ENCODE measurements at regions not wholly inside any gene's neighbourhood (a gene's known extent, or its start where the extent isn't known, plus 50 kb on each side); places are given as distances from the start of the nearest gene placed in this dataset.

DNA sequence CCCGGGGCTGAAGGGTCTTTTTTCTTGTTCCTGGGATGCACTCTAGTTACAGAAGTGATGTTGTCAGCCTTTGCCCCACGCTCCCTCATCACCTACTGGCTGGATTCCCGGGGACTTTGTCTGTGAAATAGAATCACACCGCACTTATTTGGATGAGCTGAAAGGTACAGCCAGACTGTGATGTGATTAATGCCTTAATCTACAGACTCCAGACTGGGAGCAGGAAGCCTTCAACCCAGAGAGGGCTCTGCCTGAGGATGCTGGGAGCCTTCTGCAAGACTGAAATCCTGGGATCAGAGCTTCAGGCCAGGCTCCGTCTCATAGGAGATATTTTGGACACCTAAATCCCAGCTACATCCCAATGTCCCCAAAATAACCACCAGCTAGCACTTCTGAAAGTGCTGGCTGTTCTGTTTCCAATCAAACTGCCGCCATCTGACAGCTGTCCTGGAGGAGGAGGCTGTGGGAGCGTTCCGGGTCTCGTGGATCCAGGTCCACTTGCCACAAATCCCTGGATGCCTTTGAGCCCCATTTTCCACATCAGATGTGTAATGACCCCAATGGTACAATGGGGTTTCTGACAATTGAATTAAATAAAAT is 688.5 kb downstream of the TBC1D22A start:
- no peak for FAIRE-seq
- no peak for DNase-seq (ENCODE audit: insufficient read length, low spot score)
- TF ChIP-seq, protein P1, sequence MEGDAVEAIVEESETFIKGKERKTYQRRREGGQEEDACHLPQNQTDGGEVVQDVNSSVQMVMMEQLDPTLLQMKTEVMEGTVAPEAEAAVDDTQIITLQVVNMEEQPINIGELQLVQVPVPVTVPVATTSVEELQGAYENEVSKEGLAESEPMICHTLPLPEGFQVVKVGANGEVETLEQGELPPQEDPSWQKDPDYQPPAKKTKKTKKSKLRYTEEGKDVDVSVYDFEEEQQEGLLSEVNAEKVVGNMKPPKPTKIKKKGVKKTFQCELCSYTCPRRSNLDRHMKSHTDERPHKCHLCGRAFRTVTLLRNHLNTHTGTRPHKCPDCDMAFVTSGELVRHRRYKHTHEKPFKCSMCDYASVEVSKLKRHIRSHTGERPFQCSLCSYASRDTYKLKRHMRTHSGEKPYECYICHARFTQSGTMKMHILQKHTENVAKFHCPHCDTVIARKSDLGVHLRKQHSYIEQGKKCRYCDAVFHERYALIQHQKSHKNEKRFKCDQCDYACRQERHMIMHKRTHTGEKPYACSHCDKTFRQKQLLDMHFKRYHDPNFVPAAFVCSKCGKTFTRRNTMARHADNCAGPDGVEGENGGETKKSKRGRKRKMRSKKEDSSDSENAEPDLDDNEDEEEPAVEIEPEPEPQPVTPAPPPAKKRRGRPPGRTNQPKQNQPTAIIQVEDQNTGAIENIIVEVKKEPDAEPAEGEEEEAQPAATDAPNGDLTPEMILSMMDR (IDR thresholded peaks at IDR 0.05; ENCODE audit: insufficient read depth, missing control alignments), result no peak

DNA sequence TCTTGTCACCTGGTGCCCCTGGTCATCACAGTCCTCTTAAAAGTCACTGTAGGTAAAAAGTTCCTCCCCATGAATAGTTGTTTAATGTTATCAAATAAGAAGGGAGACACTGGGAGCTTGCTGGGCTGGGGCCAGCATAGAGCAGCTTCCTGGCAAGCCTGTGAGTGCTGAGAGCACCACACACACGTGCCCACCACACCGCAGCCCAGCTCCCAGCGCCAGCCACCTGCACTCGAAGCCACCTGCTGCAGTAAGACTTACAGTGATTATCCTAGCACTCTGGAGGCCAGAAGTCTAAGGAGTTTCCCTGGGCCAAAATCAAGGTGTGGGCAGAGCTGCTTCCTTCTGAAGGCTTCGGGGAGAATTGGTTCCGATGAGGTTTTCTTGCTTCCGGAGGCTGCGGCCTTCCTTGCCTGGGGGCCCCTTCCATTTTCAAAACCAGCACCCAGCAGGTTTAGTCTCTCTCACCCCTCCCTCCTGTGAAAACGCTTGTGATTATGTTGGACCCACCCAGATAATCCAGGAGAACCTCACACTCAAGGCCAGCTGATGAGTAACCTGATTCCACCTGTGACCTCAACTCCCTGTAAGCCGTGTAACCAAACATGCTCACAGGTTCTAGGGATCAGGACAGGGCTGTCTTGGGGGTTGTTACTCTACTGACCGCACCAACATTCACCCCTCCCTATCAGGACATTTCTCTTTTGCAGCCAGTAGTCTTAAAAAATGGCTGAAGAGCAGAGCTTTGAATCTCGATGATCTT is 687.2 kb downstream of the TBC1D22A start:
- FAIRE-seq, result no peak

DNA sequence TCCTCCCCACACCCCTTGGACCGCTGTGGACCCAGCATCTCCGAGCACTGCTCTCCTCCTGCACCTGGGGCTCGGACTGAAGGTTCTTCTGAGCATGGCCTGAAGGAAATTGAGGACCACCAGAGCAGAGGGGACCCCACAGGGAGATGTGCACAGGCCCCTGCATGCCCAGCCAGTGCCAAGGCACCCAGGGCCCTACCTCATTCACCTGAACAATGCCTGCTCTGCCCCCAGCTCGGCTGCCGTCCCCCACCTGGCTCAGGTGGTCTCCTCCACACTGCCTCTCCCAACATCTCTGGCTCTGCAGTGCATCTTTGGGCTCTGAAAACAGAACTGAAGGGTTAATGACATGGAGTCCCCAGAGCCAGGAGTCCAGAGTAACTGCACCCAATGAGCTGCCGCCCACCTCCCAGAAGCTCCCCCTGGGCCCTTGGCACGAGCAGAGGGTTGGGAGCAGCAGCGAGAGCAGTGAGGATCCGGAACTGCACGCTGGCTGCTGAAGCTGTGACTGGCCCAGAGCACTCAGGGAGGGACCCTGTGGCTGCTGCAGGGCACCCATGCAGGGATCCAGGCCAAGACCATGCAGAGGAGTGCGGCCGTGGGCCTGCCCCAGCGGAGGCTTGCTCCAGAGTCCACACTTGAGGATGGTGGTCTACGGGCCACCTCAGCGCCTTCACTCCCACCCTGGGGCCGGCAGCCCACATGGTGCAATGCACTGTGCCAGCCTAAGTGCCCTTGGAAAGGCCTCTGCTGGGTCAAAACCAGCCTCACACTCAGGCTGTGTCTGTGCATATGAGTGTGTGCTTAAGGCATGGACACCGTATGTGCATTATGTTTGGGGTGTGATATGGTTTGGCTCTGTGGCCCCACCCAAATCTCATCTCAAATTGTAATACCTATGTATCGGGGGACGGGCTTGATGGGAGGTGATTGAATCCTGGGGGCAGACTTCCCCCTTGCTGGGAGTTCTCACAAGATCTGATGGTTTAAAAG is 686.1 kb downstream of the TBC1D22A start:
- TF ChIP-seq, protein P1 (IDR thresholded peaks at IDR 0.05; ENCODE audit: insufficient read depth, missing control alignments), result no peak
- DNase-seq (ENCODE audit: insufficient read length, low spot score) (no peak), FAIRE-seq (no peak)

More for the DNA sequence above, 687.2 kb downstream of the TBC1D22A start:
- no peak for DNase-seq (ENCODE audit: insufficient read length, low spot score)
- TF ChIP-seq, protein P1 (IDR thresholded peaks at IDR 0.05; ENCODE audit: insufficient read depth, missing control alignments), result no peak

DNA sequence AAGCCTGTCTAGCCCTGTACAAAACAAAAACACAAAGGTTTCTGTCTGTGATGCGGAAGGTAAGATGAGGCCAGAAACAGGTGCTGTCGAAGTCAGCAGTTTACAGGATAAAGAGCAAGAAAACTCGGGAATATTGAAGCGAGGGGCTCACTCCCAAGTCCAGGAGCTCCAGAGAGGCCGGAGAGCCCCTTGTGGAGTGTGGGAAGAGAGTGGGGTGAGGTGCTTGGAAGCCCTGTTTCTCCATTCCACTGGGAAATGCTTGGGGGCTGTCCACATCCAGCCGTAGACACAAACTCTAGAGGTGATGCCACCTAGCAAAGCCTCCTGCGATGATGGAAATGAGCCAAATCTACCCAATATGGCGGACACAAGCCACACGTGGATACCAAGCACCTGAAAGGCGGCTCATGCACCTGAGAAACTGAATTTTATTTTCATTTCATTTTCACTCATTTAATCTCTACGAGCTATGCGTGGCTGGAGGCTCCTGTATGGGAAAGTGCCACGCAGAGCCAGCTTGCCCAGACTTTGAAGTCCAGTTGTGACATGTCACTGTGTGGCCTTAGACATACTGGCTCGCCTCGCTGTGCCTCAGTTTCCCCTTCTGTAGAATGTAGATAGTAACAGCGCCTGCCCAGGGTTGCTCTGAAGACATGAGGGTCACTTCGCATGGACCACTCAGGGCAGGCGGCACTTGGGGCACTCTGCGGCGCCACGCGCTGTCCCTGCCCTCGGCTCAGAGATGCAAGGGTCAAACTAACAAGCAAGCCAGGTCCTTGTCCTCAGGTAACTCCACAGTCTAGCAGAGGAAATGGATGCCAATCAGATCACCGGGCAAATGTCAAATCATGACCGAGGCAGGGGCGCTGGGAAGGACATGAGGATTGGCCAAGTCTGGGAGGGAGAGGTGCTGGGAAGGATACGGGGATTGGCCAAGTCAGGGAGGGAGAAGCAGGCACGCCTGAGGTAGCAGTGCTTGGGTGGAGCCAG is 684.7 kb downstream of the TBC1D22A start:
- DNase-seq (ENCODE audit: insufficient read length, low spot score), result no peak
- FAIRE-seq, result no peak
- TF ChIP-seq, protein P1 (IDR thresholded peaks at IDR 0.05; ENCODE audit: insufficient read depth, missing control alignments), result no peak

DNA sequence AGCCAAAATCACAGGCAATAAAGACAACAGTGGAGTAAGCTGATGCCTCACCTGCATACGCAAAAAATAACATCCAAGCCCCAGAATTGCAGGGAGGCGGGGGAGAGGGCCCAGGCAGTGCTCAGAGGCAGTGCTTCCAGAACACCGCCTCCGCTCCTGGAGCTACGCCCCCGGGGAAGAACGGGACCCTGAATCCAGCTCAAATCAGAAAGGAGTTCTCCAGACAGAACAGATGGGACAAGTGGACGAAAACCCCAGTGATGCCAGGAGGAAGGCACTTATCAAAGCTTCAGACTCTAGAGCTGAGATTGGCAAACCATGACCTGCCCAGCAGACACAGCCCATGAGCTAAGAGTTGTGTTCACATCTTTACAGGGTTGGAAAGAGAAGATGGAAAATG is 683.9 kb downstream of the TBC1D22A start:
- FAIRE-seq (no peak), DNase-seq (ENCODE audit: insufficient read length, low spot score) (no peak)
- TF ChIP-seq, protein P1 (IDR thresholded peaks at IDR 0.05; ENCODE audit: insufficient read depth, missing control alignments), result no peak

DNA sequence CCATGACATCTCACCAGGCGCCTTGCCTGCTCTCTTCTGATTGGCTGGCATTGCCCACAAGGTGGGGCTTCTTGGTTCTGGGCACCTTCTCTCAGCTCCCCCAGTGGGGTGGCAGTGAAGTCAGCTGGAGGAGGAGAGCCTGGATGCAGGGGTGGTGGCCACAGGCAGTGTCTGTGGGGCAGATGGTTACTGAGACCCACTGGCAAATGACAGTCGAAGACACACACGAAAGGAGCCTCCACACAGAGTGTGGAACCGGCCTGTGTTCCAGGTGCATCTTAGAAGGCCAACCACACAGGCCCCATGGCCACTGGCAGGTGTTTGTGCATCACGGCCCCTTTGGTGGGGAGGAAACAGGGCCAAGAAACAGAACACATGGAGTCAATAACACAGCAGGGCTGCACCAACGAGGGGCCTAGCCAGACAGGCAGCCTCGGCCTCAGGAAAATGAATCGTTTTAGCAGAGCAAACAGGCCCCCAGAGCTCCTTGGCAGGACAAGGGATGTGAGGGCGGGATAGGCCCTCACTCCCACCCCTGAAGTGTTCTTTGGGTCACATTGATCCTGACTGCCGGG is 683.4 kb downstream of the TBC1D22A start:
- TF ChIP-seq, protein P1 (IDR thresholded peaks at IDR 0.05; ENCODE audit: insufficient read depth, missing control alignments), result no peak
- DNase-seq (ENCODE audit: insufficient read length, low spot score), result no peak
- FAIRE-seq, result no peak

All from D721Med (cell line).